Inflammatory macrophage treated with lipopolysaccharide for 1 hour (primary cell): ENCODE measurements at regions not wholly inside any gene's neighbourhood (a gene's known extent, or its start where the extent isn't known, plus 50 kb on each side); places are given as distances from the start of the nearest gene placed in this dataset.

Experiments used
- DNase-seq, 2 donors: peaks; one replicate each; pipeline ENCODE4 v3.0.0-alpha.2; 2020 to 2022

GRCh38 chr15:93469994-93470393 is 381.0 kb upstream of the RGMA start:
- DNase-seq: no peak

DNA sequence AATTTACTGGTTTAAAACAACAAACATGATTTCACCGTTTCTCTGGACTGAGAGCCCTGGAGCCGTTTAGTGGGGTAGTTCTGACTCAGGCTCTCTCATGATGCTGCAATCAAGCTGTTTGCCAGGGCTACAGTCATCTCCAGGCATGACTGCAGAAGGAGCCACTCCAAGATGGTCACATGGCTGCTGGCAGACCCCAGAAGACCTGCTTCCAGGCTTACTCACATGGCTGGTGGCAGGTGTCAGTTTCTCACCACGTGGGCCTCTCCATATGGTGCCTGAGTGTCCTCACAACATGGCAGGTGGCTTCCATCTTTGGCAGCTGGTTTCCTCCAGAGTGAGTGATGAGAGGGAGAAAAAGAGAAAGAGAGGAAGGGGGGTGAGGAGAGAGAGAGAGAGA is 378.3 kb upstream of the RGMA start:
- no peak for DNase-seq

DNA sequence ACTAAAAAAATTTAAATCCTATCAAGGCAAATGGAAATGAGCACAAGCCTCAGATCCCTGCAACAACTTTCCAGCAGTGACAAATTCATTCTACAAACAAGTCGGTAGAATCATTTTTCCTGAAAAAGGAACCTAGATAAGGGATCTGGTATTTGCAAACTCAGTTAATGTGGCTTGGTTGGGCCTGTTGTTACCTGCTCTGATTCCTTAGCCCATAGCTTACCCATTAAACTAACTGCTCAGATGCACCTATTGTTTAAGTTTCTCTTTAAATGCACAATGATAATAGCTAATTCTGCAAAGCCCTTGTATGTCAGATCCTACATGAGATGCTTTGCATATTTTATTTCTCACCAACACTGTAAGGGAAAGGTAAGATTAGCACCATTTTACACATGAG is 377.4 kb upstream of the RGMA start:
- DNase-seq: no peak

GRCh38 chr15:93462690-93463089 is 373.7 kb upstream of the RGMA start:
- no peak for DNase-seq

DNA sequence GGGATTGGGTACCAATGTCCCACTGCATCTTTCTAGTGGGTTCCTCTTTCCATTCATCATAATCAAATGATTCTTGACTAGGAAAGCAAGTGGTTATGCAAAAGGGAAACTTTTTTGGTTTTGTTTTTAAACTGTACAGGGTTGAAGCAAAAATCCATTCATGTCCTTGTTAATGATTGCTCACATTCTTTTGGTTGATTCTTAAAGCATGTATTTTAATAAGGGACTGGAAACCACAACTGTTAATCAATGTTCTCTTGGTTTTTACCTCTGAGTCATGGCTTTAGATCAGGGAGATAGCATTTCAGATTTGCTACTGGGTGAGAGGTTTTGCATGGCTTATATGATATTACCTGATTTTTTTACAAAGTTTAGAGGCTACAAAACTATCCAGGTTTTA is 371.7 kb upstream of the RGMA start:
- DNase-seq: no peak

- DNase-seq: no peak
Measured at GRCh38 chr15:93459396-93459795, 370.4 kb upstream of the RGMA start.

DNA sequence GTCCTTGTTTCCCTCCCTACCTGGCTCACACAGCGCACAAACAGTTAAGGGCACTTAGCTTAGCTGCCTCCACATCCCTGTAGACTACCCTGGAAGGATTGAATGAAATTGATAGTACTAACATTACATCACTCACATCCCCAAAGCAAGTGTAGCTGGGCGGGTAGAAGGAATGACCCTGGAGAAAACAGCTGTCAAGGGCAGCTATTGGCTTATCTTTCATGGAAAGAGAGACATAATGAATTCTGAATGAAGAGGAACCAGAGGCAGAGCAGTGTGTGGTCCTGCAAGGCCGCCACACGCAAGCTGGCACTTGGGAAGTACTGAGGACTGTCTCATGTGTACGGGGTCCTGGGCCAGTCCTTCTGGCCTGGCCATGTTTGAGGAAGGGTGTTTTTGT is 369.6 kb upstream of the RGMA start:
- DNase-seq: no peak

- DNase-seq: no peak
Measured at GRCh38 chr15:93454788-93455187, 365.8 kb upstream of the RGMA start.

DNA sequence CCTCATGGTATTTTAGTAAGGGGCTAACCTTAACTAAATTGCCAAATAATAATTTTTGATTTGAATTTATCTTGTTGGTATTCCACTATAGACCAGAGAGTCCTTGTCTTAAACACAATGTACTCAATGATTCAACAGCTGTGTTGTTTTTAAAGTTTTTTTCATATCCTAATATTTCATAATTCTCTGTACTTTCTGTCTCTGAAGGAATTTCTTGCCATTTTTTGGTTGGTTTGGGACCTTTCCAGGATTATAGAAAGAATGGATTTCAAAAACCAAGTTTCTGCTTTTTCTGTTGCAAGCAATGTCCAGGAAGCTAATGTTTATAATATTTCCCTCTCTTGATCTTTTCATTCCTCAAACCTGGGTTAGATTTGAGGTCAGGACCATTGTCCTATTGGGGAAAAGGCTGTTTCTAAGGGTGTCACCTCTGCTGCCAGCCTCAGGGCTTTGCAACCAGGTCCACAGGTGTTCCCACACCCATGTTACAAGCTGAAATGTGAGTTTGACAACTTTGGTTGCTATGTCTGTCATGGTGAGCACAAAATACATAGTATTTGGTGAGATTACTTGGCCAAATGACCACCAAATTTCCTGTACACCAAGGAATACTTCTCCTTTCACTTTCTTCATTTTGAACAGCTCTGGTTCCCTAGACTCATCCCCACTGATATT is 363.7 kb upstream of the RGMA start:
- DNase-seq: no peak

- peak in 1 of 2 donors; percentile 8 for DNase-seq
Measured at GRCh38 chr15:93451822-93452221, 362.8 kb upstream of the RGMA start.

DNA sequence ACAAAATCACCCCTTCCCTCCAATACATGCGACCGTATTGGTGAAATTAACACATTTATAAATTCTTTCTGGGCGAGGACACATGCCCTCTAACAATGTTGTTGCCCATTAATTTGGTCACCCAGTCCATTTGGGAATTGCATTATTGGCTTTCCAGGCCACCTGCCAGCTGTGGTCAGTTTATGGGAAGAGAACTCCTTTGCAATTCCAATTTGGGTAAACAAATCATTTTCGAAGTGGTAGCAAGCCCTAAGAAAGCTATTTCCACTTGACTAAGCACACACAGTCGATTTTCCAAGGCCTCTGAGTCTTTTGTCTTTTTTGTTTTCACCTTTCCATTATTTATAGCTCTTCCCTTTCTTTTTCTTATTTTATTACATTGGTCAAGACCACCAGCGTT is 362.3 kb upstream of the RGMA start:
- DNase-seq: no peak

DNA sequence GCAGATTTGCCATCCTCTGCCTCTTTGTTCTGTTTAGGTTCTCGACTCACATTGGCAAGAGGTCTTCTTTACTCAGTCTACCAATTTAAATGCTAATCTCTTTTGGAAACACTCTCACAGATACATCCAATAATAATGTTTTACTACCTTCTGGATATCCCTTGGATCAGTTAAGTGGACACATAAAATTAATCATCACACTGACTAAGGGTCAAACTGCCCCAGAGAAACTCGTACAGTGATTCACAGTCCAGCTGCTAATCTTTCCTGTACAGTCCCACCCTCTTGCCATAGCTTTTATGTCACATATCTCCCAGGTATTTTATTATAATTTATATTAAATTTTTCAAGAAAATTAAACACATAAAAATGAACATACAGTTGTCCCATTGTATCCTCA is 360.8 kb upstream of the RGMA start:
- no peak for DNase-seq

DNA sequence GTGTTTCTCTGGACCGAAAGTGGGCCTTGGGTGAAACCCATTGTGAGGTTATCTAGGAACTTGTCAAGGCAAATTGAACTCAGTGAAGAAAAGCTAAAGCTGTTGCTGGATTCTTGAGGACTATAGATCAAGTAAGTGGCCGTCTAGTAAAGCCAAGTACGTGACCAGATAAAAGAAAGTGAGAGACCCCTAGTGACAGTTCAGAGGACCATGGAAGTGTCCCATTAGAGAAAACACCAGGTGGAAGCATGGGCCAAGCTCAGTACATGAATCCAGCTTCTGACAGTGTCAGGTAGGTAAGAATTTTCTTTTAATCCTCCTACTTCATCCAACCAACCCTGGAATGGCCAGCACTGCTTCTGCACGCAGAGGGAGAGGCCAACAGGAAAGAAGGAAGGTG is 349.3 kb upstream of the RGMA start:
- DNase-seq: no peak

- no peak for DNase-seq
Measured at GRCh38 chr15:93432474-93432873, 343.5 kb upstream of the RGMA start.

GRCh38 chr15:93428807-93429351 is 339.9 kb upstream of the RGMA start:
- no peak for DNase-seq

DNA sequence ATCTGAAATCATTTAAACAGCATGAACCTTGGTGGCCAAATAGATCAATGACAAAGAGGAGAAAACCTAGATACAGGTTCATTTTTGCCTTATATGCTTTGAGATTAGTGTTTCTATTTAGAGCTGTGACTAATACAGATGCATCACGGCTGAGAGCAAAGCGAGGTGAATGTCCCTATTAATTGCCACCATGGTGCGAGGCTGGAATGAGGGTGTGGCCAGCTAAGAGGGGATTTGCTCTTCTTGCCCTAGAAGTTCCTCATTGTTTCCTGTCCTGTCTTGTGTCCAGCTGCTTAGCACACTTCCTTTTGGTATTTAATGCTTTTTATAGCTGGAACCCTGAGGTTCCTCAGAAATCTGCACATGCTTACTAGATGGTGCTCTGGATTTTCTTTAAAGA is 339.1 kb upstream of the RGMA start:
- DNase-seq: no peak

DNA sequence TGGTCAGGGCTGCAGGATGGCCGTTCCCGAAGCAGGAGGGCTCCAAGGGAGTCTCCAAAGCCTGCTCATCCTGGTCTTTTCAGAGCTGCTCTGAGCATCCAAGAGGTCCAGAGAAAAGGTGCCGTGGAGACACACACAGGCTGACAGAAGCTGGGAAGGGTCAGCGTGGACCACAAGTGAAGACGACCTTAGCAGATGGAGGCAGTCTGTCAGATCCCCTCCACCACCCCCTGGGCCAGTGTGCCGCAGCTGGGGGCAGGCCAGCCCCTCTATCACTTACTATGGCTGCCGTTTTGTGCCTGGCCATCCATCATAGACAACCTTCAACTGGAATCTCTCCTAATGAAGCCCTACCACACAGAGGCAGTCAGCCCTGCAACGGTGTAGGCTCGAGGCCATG is 335.1 kb upstream of the RGMA start:
- DNase-seq: no peak

DNA sequence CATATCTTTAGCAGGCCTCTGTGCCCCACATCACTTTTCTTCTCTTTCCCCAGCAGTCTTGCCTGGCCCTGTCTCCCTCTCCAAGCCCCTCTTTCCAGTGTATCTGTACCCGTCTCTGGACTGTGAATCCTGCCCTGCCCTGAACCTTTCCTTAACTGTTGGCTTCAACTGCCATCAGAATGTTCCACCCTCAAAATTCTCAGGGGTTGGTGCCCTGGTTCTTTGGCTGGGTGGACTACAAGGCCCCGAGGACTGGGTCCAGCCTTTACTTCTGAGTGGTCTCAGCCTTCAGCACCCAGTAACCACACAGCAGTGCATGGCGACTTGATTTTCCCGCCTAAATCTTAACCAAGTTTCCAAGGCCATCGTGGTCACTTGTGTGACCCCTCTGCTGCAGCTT is 333.5 kb upstream of the RGMA start:
- DNase-seq: no peak

DNA sequence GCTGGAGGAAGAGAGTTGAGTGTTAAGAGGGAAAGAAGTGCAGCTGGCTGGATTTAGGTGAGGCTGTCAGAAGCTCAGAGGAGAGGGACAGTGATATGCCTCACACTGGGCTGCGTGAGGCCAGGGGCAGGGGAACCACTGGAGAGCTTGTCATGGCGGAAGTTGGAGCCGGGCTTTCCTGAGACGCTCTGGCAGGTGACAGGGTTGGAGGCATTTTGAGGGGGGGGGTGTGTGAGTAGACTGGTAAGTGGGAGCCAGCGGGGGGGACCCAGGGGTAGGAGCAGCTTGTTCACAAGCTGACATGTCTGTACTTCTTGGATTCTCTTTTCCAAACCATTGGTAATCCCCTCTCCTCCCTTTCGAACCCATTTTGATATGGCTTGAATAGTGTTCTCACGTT is 331.5 kb upstream of the RGMA start:
- DNase-seq: no peak

- no peak for DNase-seq
Measured at GRCh38 chr15:93420050-93420452, 331.0 kb upstream of the RGMA start.

DNA sequence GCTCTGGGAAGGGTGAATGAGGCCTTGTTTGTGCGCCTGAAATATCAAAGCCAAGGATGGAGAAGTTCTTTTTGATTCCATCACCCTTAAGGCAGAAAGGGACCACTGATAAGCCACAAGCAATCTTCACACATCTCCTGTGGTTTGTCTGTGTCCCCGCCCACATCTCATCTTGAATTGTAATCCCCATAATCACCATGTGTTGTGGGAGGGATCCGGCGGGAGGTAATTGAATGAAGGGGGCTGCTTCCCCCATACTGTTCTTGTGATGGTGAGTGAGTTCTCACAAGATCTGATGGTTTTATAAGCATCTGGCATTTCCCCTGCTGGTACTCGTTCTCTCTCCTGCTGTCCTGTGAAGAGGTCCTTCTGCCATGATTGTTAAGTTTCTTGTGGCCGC is 329.6 kb upstream of the RGMA start:
- no peak for DNase-seq

DNA sequence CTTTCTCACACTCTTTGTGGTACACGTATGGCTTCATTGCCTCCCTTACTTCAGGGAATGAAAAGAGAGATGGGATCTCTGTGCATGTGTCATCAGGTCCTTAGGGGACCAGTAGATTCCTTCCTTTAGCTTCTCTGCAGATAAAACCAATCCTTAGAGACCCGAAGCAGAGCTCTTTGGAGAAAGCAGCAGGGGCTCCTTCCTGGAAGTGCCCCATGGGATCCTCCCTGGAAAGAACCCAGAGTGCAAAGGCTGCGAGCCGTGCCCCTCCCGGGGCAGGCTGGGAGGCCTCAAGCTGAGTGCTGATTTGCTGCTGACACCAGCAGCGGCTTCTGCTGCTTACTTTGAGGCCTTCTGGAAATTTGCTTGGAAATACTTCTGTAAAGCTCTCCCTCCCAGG is 328.6 kb upstream of the RGMA start:
- no peak for DNase-seq

- DNase-seq: no peak
Measured at GRCh38 chr15:93417156-93417555, 328.1 kb upstream of the RGMA start.

- DNase-seq: no peak
Measured at GRCh38 chr15:93415576-93415975, 326.6 kb upstream of the RGMA start.

GRCh38 chr15:93414576-93415231 is 325.7 kb upstream of the RGMA start:
- DNase-seq: no peak
